VCaP (cell line): ENCODE measurements at regions not wholly inside any gene's neighbourhood (a gene's known extent, or its start where the extent isn't known, plus 50 kb on each side); places are given as distances from the start of the nearest gene placed in this dataset.

Experiments used
- H3K27ac ChIP-seq: fragments of 450-650 bp; 2 replicates; pipeline ENCODE4 v1.5.1; 2017
- CTCF ChIP-seq: fragments of 450-650 bp; conservative IDR thresholded peaks from 2 replicates; pipeline ENCODE4 v1.5.1; 2017; ENCODE audit warnings: mild to moderate bottlenecking, moderate library complexity

GRCh38 chr12:19058235-19059021, 71.1 kb upstream of the PLEKHA5 start:
- no peak overlapping the region for H3K27ac ChIP-seq
- no peak for TF ChIP-seq CTCF

GRCh38 chr12:19064713-19065112, 64.8 kb upstream of the PLEKHA5 start:
- no peak overlapping the region for H3K27ac ChIP-seq
- no peak for TF ChIP-seq CTCF

GRCh38 chr12:19065223-19065622, 64.3 kb upstream of the PLEKHA5 start:
- H3K27ac ChIP-seq = no peak overlapping the region
- TF ChIP-seq CTCF = no peak

- no peak overlapping the region for H3K27ac ChIP-seq
- no peak for TF ChIP-seq CTCF
Observed at GRCh38 chr12:19065871-19066270, 63.7 kb upstream of the PLEKHA5 start.

GRCh38 chr12:19066475-19067001, 63.0 kb upstream of the PLEKHA5 start:
- TF ChIP-seq CTCF = no peak
- H3K27ac ChIP-seq = no peak overlapping the region

GRCh38 chr12:19068137-19068536, 61.4 kb upstream of the PLEKHA5 start:
- no peak for TF ChIP-seq CTCF
- H3K27ac ChIP-seq = no peak overlapping the region

- no peak overlapping the region for H3K27ac ChIP-seq
- TF ChIP-seq CTCF = no peak
Observed at GRCh38 chr12:19070341-19070740, 59.2 kb upstream of the PLEKHA5 start.
